ENCODE measurements at regions not wholly inside any gene's neighbourhood (a gene's known extent, or its start where the extent isn't known, plus 50 kb on each side); places are given as distances from the start of the nearest gene placed in this dataset.

DNA sequence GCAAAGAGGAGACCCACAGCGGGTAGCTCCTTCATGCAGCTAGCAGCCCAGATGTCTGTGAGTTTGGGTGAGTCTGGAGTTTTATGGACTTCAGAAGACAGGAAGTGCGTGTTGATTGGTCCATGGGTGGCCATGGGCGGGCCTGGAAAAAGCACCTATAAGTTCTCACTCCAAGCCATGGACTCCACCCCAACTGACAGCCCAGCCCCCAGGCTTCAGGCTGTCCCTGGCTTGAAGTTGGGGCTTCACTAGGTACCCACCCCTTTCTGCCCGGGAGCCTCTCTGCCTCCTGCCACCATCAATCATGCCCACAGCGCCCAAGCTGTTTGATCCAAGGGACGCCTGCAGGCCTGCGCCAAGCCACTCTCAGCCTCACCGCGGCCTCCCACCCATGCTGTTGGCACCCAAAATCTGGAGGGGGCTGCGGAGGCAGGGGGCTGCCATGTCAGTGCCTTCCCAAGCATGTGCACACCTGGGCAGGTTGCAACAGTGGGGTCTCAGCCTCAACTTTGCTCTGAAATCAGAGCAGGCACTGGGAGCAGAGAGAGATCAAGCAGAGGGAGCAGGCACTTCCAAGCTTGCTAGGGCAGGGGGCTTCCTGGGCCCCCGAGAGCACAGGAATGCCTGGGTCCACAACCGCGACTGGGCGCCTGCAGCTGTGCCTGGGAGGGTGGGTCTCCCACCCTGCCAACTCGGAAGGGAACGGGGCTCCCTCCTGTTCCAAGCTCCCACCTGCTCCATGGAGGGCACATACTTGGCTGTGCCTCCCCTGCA lies 1503.7 kb downstream of the CDH11 start:
- TF ChIP-seq CTCF (conservative IDR thresholded peaks at IDR 0.05) = no peak
- TF ChIP-seq ZFX (IDR thresholded peaks at IDR 0.05) = no peak

All from C4-2B (cell line).